GM12878 (cell line): ENCODE measurements at regions not wholly inside any gene's neighbourhood (a gene's known extent, or its start where the extent isn't known, plus 50 kb on each side); places are given as distances from the start of the nearest gene placed in this dataset.

ENCODE experiments used
- ATAC-seq: fragments of 200-7000 bp; cut with Tn5 transposase; 3 replicates; pipeline ENCODE4 v1.9.1; 2020; ENCODE audit warnings: mild to moderate bottlenecking, moderate library complexity
- BruUV-seq: library from RNA; stranded (reverse); fragments of 400-500 nt; replicated peaks from 2 replicates; lab custom pipeline; 2021; lab: Mats Ljungman, UMichigan
- CTCF ChIA-PET: fragments of 300-600 bp; sonication (Branson Sonifier 250); formaldehyde crosslinking; extraction: SDS; loops from one replicate; lab custom pipeline; 2021; ENCODE audit warnings: inconsistent platforms; lab: Yijun Ruan, JAX
- POLR2A ChIA-PET: fragments of 350-600 bp; formaldehyde crosslinking; extraction: SDS; loops from one replicate; lab custom pipeline; 2021; ENCODE audit warnings: inconsistent platforms; lab: Charles Lee
- RAD21 ChIA-PET: fragments of 300-600 bp; sonication (Branson Sonifier 250); formaldehyde crosslinking; loops from one replicate; lab custom pipeline; 2023; ENCODE audit warnings: antibody characterized with exemption; ENCODE audit not compliant: unreplicated experiment; lab: Charles Lee
- SMC1A ChIA-PET: fragments of 300-600 bp; sonication (Branson Sonifier 250); formaldehyde crosslinking; loops from one replicate; lab custom pipeline; 2023; ENCODE audit not compliant: unreplicated experiment, uncharacterized antibody; lab: Charles Lee
- DNase-seq: peaks from one replicate; pipeline ENCODE4 v3.0.0-alpha.2; 2011; ENCODE audit warnings: low read depth, low spot score
- FAIRE-seq: peaks from 3 replicates; lab custom pipeline; 2011; peaks lifted over from hg19 to GRCh38; lab: Jason Lieb, UNC
- H2AFZ ChIP-seq: 2 replicates; pipeline ENCODE4 v1.6.0; 2011; ENCODE audit warnings: low read depth, low read length, control low read depth; ENCODE audit not compliant: control insufficient read depth
- H3K27ac ChIP-seq: 2 replicates; pipeline ENCODE4 v1.5.1; 2011; ENCODE audit warnings: control low read depth; ENCODE audit not compliant: control insufficient read depth, insufficient read depth
- H3K27me3 ChIP-seq, 2 experiments: replicated peaks in 1 of 2; 2 replicates each; pipeline versions ENCODE4 v1.6.0 to v1.6.1; 2011; ENCODE audit warnings: low read length in 1 of 2; ENCODE audit not compliant: control insufficient read depth in 2 of 2, insufficient read depth in 2 of 2
- H3K36me3 ChIP-seq, 2 experiments: 2 replicates each; pipeline ENCODE4 v1.5.1; 2011; ENCODE audit warnings: low read length in 1 of 2; ENCODE audit not compliant: control insufficient read depth in 2 of 2, insufficient read depth in 2 of 2
- H3K4me1 ChIP-seq: 2 replicates; pipeline ENCODE4 v1.6.1; 2011; ENCODE audit warnings: mild to moderate bottlenecking, low read length, moderate library complexity, mixed read lengths; ENCODE audit not compliant: control insufficient read depth, insufficient read depth
- H3K4me2 ChIP-seq: 2 replicates; pipeline ENCODE4 v1.6.0; 2011; ENCODE audit warnings: control low read depth; ENCODE audit not compliant: control insufficient read depth, insufficient read depth
- H3K4me3 ChIP-seq: fragments of 200-600 bp; sonication (generic); 2 replicates; pipeline ENCODE4 v1.5.1; 2016
- H3K79me2 ChIP-seq: 2 replicates; pipeline ENCODE4 v1.6.0; 2011; ENCODE audit warnings: low read length; ENCODE audit not compliant: control insufficient read depth, insufficient read depth
- H3K9ac ChIP-seq: 2 replicates; pipeline ENCODE4 v1.8.0; 2011; ENCODE audit warnings: low read length, control low read depth, mixed read lengths; ENCODE audit not compliant: control insufficient read depth, insufficient read depth
- H3K9me3 ChIP-seq: replicated peaks from 3 replicates; pipeline ENCODE4 v1.5.1; 2011; ENCODE audit warnings: mild to moderate bottlenecking, low read length; ENCODE audit not compliant: control insufficient read depth, insufficient read depth
- H4K20me1 ChIP-seq: 2 replicates; pipeline ENCODE4 v1.6.0; 2011; ENCODE audit not compliant: control insufficient read depth, insufficient read depth
- CHD4 ChIP-seq: fragments of 200-600 bp; sonication (generic); IDR thresholded peaks from 2 replicates; pipeline ENCODE4 v1.6.1; 2016; ENCODE audit warnings: mild to moderate bottlenecking
- CREM ChIP-seq: IDR thresholded peaks from 2 replicates; pipeline ENCODE4 v1.6.1; 2014; ENCODE audit warnings: antibody characterized with exemption, low read depth
- DPF2 ChIP-seq: fragments of 450-650 bp; IDR thresholded peaks from 2 replicates; pipeline ENCODE4 v1.6.1; 2017; ENCODE audit warnings: mild to moderate bottlenecking
- IKZF2 ChIP-seq, 2 experiments: fragments of 450-650 bp; IDR thresholded peaks; 2 replicates each; pipeline ENCODE4 v1.6.1; 2017; ENCODE audit warnings: mild to moderate bottlenecking in 2 of 2, moderate library complexity in 2 of 2
- RAD21 ChIP-seq: IDR thresholded peaks from 2 replicates; pipeline ENCODE4 v1.6.1; 2011; ENCODE audit warnings: mild to moderate bottlenecking, low read depth, low read length, moderate library complexity; ENCODE audit not compliant: insufficient read depth
- SIX5 ChIP-seq: IDR thresholded peaks from 2 replicates; pipeline ENCODE4 v1.6.1; 2011; ENCODE audit warnings: mild to moderate bottlenecking, low read depth, low read length, moderate library complexity; ENCODE audit not compliant: severe bottlenecking
- TAF1 ChIP-seq: IDR thresholded peaks from 2 replicates; pipeline ENCODE4 v1.6.1; 2011; ENCODE audit warnings: mild to moderate bottlenecking, low read depth, low read length, borderline replicate concordance
- WGBS: methylation state at CpG from one replicate; pipeline ENCODE4 v1.1.6; 2016; ENCODE audit warnings: low lambda C conversion rate; ENCODE audit not compliant: insufficient replicate concordance, insufficient coverage; ENCODE audit errors: missing lambda C conversion rate; 5-methylcytosine and 5-hydroxymethylcytosine counted together
- in situ Hi-C: fragments of 300-500 bp; cut with MboI; formaldehyde crosslinking; loops from 9 replicates; pipeline ENCODE4 v1.14.3; 2018; ENCODE audit warnings: mixed read lengths
- intact Hi-C: fragments of 100-400 bp; cut with micrococcal nuclease; formaldehyde crosslinking; loops from one replicate; pipeline ENCODE4 v1.14.2; 2022; ENCODE audit not compliant: unreplicated experiment
- TF ChIP-seq, protein P1 (sequence below): fragments of 150-350 bp; IDR thresholded peaks from 2 replicates; pipeline ENCODE4 v1.6.1; 2014; ENCODE audit warnings: mild to moderate bottlenecking, low read depth, low read length

DNA sequence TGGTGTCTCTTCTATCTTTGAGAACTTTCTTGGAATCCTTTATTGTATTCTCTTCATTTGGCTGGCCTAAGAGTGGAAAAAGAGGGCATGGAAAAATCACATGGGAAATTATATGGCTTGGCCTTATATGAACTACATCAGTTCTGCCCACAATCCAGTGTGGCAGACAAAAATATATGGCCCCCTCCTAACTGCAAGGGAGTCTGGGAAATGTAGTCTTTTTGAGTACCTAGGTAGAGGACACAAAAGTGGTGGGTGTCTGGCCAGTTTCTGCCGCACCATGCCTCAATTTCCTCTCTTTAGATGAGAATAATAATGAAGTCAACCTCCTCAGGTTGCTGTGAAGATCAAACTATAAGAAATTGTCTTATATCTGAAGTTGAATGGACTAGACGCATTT lies 109.3 kb downstream of the SCP2D1 start:
- ChIA-PET RAD21 (no interaction called here), SMC1A (no interaction called here), POLR2A (no interaction called here)
- no peaks in the 10 kb centered on the region for H3K4me1 ChIP-seq
- no peak for FAIRE-seq
- no peak for ATAC-seq
- no peak overlapping the region for H3K4me2 ChIP-seq
- H3K4me3 ChIP-seq, result no peak overlapping the region
- no peaks in the 10 kb centered on the region for H3K27me3 ChIP-seq
- no peaks in the 10 kb centered on the region for H3K9me3 ChIP-seq
- 91% methylated on average over 2 of the region's 2 CpGs for WGBS
- BruUV-seq, result no TSS peak
- intact Hi-C loops, result no loop called here
- no peaks in the 10 kb centered on the region for H3K79me2 ChIP-seq
- TF ChIP-seq SIX5 (peak; percentile 28), CREM (no peak)
- TF ChIP-seq, all 136 proteins: peak for 1
- CTCF ChIA-PET, result no interaction called here
- DNase-seq, result no peak
- no peak overlapping the region for H3K9ac ChIP-seq
- H4K20me1 ChIP-seq, result no peaks in the 10 kb centered on the region
- in situ Hi-C loops, result no loop called here
- H2AFZ ChIP-seq, result no peak overlapping the region
- no peaks in the 10 kb centered on the region for H3K36me3 ChIP-seq
- no peak overlapping the region for H3K27ac ChIP-seq

DNA sequence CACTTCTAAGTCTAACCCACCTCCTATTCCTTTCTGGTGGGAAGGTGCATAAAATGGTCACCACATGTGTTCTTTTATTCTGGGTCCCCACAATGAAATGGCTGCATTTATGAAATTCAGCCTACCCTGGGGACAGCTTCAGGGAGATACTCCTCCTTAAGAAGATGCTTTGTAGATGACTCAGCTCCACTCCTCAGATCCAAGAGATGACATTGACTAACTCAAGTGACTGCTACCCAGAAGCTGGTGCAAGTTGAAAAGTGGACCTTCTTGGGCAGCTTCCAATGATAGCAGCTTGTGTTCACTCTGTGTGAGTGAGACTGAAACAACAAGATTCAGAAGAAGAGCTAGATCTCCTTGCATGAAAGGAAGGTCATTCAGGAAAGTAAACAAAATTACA lies 113.4 kb downstream of the SCP2D1 start:
- Histone ChIP-seq H3K9ac (no peak overlapping the region), H3K36me3 (no peaks in the 10 kb centered on the region), H3K79me2 (no peaks in the 10 kb centered on the region), H2AFZ (no peak overlapping the region), H4K20me1 (no peaks in the 10 kb centered on the region), H3K4me2 (no peak overlapping the region), H3K9me3 (no peaks in the 10 kb centered on the region), H3K27ac (no peak overlapping the region), H3K27me3 (no peaks in the 10 kb centered on the region)
- intact Hi-C loops, result no loop called here
- BruUV-seq, result no TSS peak
- ChIA-PET RAD21 (no interaction called here), SMC1A (interaction anchor here (0.6 to 0.8 kb wide), 2 partner anchors 17 to 960 kb away, joined by 3 read pairs; no protein-coding TSS in a partner anchor), POLR2A (no interaction called here)
- DNase-seq (no peak), FAIRE-seq (no peak)
- in situ Hi-C loops, result no loop called here
- TF ChIP-seq RAD21, result no peak
- TF ChIP-seq IKZF2 (IDR thresholded peaks at IDR 0.05), result no peak
- no peak for TF ChIP-seq DPF2
- TF ChIP-seq, protein P1, sequence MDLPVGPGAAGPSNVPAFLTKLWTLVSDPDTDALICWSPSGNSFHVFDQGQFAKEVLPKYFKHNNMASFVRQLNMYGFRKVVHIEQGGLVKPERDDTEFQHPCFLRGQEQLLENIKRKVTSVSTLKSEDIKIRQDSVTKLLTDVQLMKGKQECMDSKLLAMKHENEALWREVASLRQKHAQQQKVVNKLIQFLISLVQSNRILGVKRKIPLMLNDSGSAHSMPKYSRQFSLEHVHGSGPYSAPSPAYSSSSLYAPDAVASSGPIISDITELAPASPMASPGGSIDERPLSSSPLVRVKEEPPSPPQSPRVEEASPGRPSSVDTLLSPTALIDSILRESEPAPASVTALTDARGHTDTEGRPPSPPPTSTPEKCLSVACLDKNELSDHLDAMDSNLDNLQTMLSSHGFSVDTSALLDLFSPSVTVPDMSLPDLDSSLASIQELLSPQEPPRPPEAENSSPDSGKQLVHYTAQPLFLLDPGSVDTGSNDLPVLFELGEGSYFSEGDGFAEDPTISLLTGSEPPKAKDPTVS, result no peak
- no peak for TF ChIP-seq CHD4
- no peak for TF ChIP-seq TAF1
- TF ChIP-seq, all 136 proteins: peak for 0
- Histone ChIP-seq H3K4me3 (no peak overlapping the region), H3K4me1 (no peaks in the 10 kb centered on the region)
- CTCF ChIA-PET, result no interaction called here
- ATAC-seq, result no peak
